ENCODE measurements at regions not wholly inside any gene's neighbourhood (a gene's known extent, or its start where the extent isn't known, plus 50 kb on each side); places are given as distances from the start of the nearest gene placed in this dataset.

DNA sequence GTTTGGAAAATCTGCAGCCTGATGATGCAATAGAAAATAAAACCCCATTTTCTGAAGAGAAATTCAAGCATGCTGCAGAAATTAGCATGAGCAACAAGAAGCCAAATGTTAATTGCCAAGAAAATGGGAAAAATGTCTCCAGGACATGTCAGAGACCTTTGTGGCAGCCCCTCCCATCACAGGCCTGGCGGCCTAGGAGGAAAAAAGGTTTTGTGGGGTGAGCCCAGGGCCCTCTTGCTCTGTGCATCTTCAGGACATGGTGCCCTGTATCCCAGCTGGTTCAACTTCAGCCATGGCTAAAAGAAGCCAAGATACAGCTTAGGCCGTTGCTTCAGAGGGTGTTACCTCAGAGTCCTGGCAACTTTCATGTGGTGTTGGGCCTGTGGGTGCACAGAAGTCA lies 775.5 kb upstream of the SEL1L start:
- TF ChIP-seq, protein P1, sequence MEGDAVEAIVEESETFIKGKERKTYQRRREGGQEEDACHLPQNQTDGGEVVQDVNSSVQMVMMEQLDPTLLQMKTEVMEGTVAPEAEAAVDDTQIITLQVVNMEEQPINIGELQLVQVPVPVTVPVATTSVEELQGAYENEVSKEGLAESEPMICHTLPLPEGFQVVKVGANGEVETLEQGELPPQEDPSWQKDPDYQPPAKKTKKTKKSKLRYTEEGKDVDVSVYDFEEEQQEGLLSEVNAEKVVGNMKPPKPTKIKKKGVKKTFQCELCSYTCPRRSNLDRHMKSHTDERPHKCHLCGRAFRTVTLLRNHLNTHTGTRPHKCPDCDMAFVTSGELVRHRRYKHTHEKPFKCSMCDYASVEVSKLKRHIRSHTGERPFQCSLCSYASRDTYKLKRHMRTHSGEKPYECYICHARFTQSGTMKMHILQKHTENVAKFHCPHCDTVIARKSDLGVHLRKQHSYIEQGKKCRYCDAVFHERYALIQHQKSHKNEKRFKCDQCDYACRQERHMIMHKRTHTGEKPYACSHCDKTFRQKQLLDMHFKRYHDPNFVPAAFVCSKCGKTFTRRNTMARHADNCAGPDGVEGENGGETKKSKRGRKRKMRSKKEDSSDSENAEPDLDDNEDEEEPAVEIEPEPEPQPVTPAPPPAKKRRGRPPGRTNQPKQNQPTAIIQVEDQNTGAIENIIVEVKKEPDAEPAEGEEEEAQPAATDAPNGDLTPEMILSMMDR (IDR thresholded peaks at IDR 0.05): no peak
- no peak for TF ChIP-seq POLR2A (IDR thresholded peaks at IDR 0.05)

Measured in sigmoid colon (tissue), 3 donors.